ENCODE measurements at regions not wholly inside any gene's neighbourhood (a gene's known extent, or its start where the extent isn't known, plus 50 kb on each side); places are given as distances from the start of the nearest gene placed in this dataset.

- peak; percentile 93 for DNase-seq (ENCODE audit: low read depth)
These were observed 59.0 kb downstream of the ING2 start for GRCh38 chr4:183563874-183564273.

GRCh38 chr4:183571350-183571941 is 66.6 kb downstream of the ING2 start:
- DNase-seq (ENCODE audit: low read depth): peak; percentile 76

GRCh38 chr4:183576701-183577404 is 72.0 kb downstream of the ING2 start:
- DNase-seq (ENCODE audit: low read depth): no peak

- no peak for DNase-seq (ENCODE audit: low read depth)
These were observed 75.5 kb downstream of the ING2 start for GRCh38 chr4:183580370-183580769.

- no peak for DNase-seq (ENCODE audit: low read depth)
These were observed 76.0 kb downstream of the ING2 start for GRCh38 chr4:183580849-183581248.

- DNase-seq (ENCODE audit: low read depth): no peak
These were observed 72.2 kb downstream of the RWDD4 start for GRCh38 chr4:183586824-183587223.

- peak; percentile 43 for DNase-seq (ENCODE audit: low read depth)
These were observed 70.8 kb downstream of the RWDD4 start for GRCh38 chr4:183588169-183588675.

GRCh38 chr4:183588691-183589090 is 70.3 kb downstream of the RWDD4 start:
- DNase-seq (ENCODE audit: low read depth): no peak

- DNase-seq (ENCODE audit: low read depth): no peak
These were observed 69.4 kb downstream of the RWDD4 start for GRCh38 chr4:183589461-183590099.
